Ovary (tissue), 7 donors: ENCODE measurements at regions not wholly inside any gene's neighbourhood (a gene's known extent, or its start where the extent isn't known, plus 50 kb on each side); places are given as distances from the start of the nearest gene placed in this dataset.

Experiments
- DNase-seq, 5 donors: peaks; one replicate each; pipeline ENCODE4 v3.0.0-alpha.2; 2019 to 2020
- H3K27ac ChIP-seq, 2 donors: fragments of 200-600 bp; one replicate each; pipeline versions ENCODE4 v1.5.1 to v1.8.0; 2019 to 2022
- H3K27me3 ChIP-seq: fragments of 200-600 bp; one replicate; pipeline ENCODE4 v1.8.0; 2022
- H3K36me3 ChIP-seq: fragments of 200-600 bp; sonication (generic); one replicate; pipeline ENCODE4 v1.5.1; 2019
- H3K4me1 ChIP-seq: one replicate; pipeline ENCODE4 v1.8.1; 2013; ENCODE audit warnings: mild to moderate bottlenecking, moderate library complexity; ENCODE audit not compliant: insufficient read depth
- H3K4me3 ChIP-seq: fragments of 200-600 bp; sonication (generic); one replicate; pipeline ENCODE4 v1.5.1; 2017
- H3K9me3 ChIP-seq, 2 donors: fragments of 200-600 bp in 1 of 2; sonication (generic) in 1 of 2; one replicate each; pipeline versions ENCODE4 v1.5.1 to v1.8.1; 2013 to 2019; ENCODE audit warnings: mild to moderate bottlenecking in 1 of 2, moderate library complexity in 1 of 2
- EP300 ChIP-seq: sonication (generic); formaldehyde crosslinking; IDR thresholded peaks from one replicate; pipeline ENCODE4 v1.6.1; 2017; ENCODE audit warnings: antibody characterized with exemption
- POLR2A ChIP-seq: fragments of 450-650 bp; IDR thresholded peaks from one replicate; pipeline ENCODE4 v1.6.1; 2017; ENCODE audit warnings: antibody characterized with exemption, mild to moderate bottlenecking, moderate library complexity
- WGBS, 3 donors: extraction: QIAGEN DNeasy Blood & Tissue Kit in 1 of 3; methylation state at CpG; one replicate each; pipeline versions ENCODE4 v1.1.5 to v1.1.7; 2013 to 2017; 5-methylcytosine and 5-hydroxymethylcytosine counted together
- intact Hi-C, 4 donors: fragments of 100-400 bp; cut with DNase I; formaldehyde crosslinking; loops; one replicate each; pipeline versions ENCODE4 v1.11.0 to v1.15.1; 2022 to 2023
- TF ChIP-seq, protein P1 (sequence below), 3 donors: fragments of 450-650 bp in 2 of 3; fragments of 200-600 bp in 1 of 3; IDR thresholded peaks; one replicate each; pipeline versions ENCODE4 v1.5.1 to v1.8.0; 2016 to 2022; ENCODE audit warnings: antibody characterized with exemption in 3 of 3, mild to moderate bottlenecking in 1 of 3
- donor health status: DM: no; HTN: no; CAD: no; lungs with moderate emphysema.
- donor health status: DM: no; HTN: no; CAD: no.
- donor health status: Bipolar disorder and iron deficiency.
- donor health status: DM: no; HTN: no; CAD: no.
- donor health status: DM: yes; HTN: yes; CAD: no.

DNA sequence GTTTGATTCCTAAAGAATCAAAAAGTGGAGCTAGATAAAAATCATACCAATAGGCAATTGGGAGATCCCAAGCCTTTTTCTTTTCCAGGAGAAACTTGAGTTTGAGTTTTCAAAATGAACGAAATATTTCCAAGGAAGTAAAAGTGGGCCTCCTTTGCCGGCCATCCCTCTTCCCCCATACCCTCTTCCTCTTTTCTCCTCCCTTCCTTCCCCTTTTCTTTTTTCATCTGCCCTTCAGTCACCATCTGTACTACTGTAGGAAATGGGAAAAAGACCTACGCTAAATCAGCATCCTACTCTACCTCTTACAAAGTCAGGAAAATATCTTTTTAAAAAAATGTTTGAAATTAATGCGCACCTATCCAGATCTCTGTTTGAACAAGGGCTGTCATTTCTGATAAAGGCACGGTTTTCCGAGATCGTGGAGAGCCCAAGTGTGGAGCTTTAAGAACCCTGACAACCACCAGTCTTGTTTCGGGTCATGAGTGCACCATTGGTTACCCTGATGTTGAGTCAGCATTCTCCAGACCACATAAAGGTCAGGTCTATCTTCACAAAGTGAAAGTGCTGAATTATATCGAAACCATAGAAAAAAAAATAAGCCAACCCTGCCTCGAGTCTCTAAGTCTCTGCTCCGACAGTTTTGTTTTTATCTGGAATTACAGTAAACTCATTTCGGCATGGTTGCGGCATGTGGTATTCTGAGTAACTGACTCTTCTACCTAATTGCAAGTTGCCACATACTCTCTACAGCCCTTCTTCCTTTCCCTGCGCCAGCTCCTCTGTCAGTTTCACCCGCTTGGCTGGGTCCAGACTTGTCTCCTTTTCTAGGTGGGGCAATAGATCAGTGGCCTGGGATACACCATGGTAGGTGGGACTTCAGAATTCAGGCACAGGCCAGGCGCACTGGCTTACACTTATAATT, 140.2 kb upstream of the KLF3 start:
- TF ChIP-seq POLR2A = no peak
- TF ChIP-seq, protein P1, sequence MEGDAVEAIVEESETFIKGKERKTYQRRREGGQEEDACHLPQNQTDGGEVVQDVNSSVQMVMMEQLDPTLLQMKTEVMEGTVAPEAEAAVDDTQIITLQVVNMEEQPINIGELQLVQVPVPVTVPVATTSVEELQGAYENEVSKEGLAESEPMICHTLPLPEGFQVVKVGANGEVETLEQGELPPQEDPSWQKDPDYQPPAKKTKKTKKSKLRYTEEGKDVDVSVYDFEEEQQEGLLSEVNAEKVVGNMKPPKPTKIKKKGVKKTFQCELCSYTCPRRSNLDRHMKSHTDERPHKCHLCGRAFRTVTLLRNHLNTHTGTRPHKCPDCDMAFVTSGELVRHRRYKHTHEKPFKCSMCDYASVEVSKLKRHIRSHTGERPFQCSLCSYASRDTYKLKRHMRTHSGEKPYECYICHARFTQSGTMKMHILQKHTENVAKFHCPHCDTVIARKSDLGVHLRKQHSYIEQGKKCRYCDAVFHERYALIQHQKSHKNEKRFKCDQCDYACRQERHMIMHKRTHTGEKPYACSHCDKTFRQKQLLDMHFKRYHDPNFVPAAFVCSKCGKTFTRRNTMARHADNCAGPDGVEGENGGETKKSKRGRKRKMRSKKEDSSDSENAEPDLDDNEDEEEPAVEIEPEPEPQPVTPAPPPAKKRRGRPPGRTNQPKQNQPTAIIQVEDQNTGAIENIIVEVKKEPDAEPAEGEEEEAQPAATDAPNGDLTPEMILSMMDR (IDR thresholded peaks at IDR 0.05) = no peak
- TF ChIP-seq EP300 = no peak
- Histone ChIP-seq H3K4me1 (no peaks in the 10 kb centered on the region), H3K9me3 (no peaks in the 10 kb centered on the region), H3K27me3 (no peaks in the 10 kb centered on the region), H3K4me3 (no peak overlapping the region), H3K27ac (no peak overlapping the region), H3K36me3 (no peaks in the 10 kb centered on the region)
- DNase-seq = no peak
- WGBS, 3 donors = 87 to 89% (median 88%) methylated on average over 16 of the region's 16 CpGs
- intact Hi-C loops = no loop called here

GRCh38 chr4:38526412-38526811, 137.6 kb upstream of the KLF3 start:
- no peak for DNase-seq
- intact Hi-C loops = no loop called here
- Histone ChIP-seq H3K27ac (no peak overlapping the region), H3K36me3 (no peaks in the 10 kb centered on the region), H3K9me3 (no peaks in the 10 kb centered on the region), H3K27me3 (no peaks in the 10 kb centered on the region), H3K4me3 (no peak overlapping the region), H3K4me1 (no peaks in the 10 kb centered on the region)
- TF ChIP-seq EP300 = no peak
- TF ChIP-seq, protein P1 (IDR thresholded peaks at IDR 0.05) = no peak
- 47 to 78% (median 66%) methylated on average over 5 of the region's 5 CpGs for WGBS, 3 donors

DNA sequence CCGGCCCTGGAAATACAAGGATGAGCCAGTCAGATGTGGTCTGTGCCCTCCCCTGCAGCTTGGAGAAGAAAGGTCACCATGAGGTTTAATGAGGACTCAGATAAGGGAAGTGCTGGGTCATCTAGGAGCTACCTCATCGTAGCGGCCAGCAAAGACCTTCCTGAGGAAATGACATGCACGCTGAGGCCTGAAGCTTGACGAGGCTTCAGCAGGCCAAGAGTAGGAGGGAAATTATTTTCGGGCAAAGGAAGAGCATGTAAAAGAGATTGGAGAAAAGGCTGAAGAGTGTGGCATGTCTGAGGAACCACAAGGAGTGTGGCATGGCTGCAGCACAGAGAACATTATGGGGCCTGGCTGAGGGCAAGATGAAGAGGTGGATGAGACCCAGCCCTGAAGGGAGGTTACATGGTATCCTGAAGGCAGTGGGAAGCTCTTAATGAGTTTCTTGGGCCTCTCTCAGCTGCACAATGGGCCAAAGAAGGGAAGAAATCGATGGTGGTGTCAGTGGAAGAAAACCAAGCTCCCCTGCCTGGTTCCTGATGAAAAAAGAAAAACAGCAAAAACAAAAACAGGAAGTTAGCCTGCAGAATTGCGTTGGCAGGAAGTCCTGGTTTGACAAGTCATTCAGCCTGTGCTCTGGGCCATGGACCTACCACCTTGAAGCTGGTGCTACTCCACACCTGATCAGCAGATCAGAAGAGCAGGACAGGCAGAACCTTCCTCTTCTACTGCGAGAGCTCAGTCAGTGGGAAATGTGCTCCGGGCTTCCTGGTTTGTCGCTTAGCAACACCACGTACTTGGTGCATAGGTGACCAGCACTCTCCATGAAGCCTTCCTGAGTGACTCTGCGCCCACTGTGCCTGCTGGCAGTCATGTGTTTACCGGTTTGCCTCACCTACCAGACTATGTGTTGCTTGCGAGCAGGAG, 134.5 kb upstream of the KLF3 start:
- no peak for DNase-seq
- H3K36me3 ChIP-seq = no peaks in the 10 kb centered on the region
- no peaks in the 10 kb centered on the region for H3K9me3 ChIP-seq
- no peaks in the 10 kb centered on the region for H3K27me3 ChIP-seq
- 86 to 91% (median 88%) methylated on average over 15 of the region's 15 CpGs for WGBS, 3 donors
- TF ChIP-seq, protein P1 (IDR thresholded peaks at IDR 0.05) = no peak
- TF ChIP-seq POLR2A (no peak), EP300 (no peak)
- intact Hi-C loops = no loop called here
- H3K4me3 ChIP-seq = no peak overlapping the region
- H3K4me1 ChIP-seq = no peaks in the 10 kb centered on the region
- H3K27ac ChIP-seq = no peak overlapping the region

DNA sequence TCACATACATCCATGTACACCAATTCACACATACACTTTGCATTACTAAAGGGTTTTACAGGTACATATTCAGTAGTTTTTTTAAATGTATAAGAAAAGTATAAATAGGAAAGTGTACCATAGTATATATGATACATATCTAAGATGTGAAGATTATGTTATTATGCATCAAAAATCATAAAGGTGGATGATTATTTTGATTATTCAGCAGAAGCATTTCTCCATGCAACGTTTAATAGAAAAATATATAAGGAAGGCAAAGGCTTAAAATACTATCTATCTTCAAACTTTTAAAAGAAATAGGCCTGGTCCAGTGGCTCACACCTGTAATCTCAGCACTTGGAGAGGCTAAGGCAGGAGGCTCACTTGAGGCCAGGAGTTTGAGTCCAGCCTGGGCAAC, 133.5 kb upstream of the KLF3 start:
- H3K4me3 ChIP-seq = no peak overlapping the region
- no peak overlapping the region for H3K27ac ChIP-seq
- no peaks in the 10 kb centered on the region for H3K27me3 ChIP-seq
- no peaks in the 10 kb centered on the region for H3K36me3 ChIP-seq
- no peaks in the 10 kb centered on the region for H3K4me1 ChIP-seq
- intact Hi-C loops = no loop called here
- TF ChIP-seq, protein P1 (IDR thresholded peaks at IDR 0.05) = no peak
- TF ChIP-seq POLR2A = no peak
- TF ChIP-seq EP300 = no peak
- no peaks in the 10 kb centered on the region for H3K9me3 ChIP-seq
- no peak for DNase-seq
- WGBS, 3 donors = 29 to 93% (median 83%) methylated on average over 1 of the region's 1 CpG
